Inferior parietal cortex (tissue), 1 donor: ENCODE measurements at regions not wholly inside any gene's neighbourhood (a gene's known extent, or its start where the extent isn't known, plus 50 kb on each side); places are given as distances from the start of the nearest gene placed in this dataset.
"Not testable (repeated sequence)": the region's sequence is repeated elsewhere in the genome, so short reads cannot be mapped to it uniquely, and the experiment has no call there.

ENCODE experiments used
- DNase-seq: peaks from one replicate; pipeline ENCODE4 v3.0.0-alpha.2; 2016; ENCODE audit errors: extremely low spot score

- no peak for DNase-seq
These were observed 255.1 kb upstream of the GK2 start for GRCh38 chr4:79663141-79663540.

DNA sequence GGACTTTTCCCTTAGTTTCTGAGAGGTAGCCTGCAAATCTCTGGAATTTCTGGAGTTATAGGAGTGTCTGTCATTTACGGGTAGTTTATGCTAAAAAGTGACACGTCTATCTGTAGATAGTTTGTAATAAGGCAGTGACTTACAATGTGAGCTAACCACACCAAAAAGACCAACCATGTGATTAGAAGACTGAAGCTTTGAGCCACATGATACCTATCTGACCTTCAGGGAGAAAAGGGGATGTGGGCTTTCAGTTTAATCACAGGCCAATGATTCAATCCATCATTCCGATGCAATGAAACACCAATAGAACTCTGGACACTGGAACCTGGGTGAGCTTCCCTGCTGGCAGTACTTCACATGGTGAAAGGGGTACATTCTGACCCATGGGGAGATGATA is 254.6 kb upstream of the GK2 start:
- no peak for DNase-seq

- no peak for DNase-seq
These were observed 253.2 kb upstream of the GK2 start for GRCh38 chr4:79661196-79661595.

GRCh38 chr4:79659308-79659870 is 251.4 kb upstream of the GK2 start:
- not testable (repeated sequence) for DNase-seq

- DNase-seq, result no peak
These were observed 249.4 kb upstream of the GK2 start for GRCh38 chr4:79657379-79657778.

DNA sequence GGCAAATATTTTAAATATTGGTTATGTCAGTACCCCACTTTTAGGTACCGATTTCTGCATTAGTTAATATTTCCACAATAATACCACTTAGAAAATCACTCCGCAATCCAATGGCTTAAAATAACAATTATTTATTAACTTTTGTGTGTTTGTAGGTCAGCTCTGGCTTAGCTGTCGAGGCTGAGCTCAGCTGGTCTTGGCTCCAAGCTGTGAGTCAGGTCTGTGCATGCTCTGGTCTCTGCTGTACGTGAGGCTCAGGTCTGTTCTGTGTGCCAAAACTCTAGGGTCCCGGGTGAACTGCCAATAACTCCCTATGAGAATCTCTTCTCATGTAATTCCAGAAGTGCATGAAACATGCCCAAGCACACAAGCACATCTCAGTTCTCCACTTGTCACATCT is 245.8 kb upstream of the GK2 start:
- no peak for DNase-seq

GRCh38 chr4:79652738-79653137 is 244.7 kb upstream of the GK2 start:
- DNase-seq, result no peak

DNA sequence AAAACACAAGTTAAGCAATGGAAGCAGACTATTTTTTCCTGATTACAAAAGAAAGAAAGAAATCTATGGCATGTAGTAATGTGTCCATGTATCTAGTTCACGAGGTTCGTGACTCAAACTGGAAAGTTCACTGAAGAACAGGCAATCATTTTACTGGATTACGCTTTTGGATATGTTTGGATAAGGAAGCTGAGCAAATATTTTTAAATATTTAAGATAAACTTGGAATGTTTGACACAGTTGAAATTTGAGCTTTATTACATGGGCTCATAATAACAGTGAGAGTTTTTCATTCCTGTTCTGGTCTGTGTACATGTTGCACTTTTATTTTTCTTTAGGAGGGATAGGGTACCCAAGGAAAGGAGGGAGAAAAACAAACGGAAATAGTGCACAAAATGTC is 244.2 kb upstream of the GK2 start:
- DNase-seq, result no peak

GRCh38 chr4:79651456-79651855 is 243.4 kb upstream of the GK2 start:
- no peak for DNase-seq

GRCh38 chr4:79650794-79651431 is 242.9 kb upstream of the GK2 start:
- no peak for DNase-seq

- DNase-seq, result no peak
These were observed 242.2 kb upstream of the GK2 start for GRCh38 chr4:79650217-79650616.

DNA sequence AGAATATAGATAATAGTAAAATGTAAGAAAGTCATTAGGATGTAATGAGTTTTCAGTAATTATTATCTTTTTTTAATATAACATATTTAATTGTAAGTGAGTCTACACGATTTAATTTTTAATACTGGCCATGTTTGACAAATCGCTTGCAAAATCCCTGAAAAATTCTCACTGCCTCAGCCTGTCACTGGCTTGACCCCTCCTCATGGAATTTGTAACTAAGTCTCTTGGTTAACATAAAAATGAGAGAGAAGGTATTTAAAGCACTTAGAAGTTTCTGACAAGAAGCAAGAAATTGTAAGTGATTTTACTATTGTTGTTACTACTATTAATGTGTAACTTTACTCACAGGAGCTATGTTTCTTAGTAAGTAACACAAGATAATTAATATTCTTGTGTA is 237.9 kb upstream of the GK2 start:
- DNase-seq, result no peak

DNA sequence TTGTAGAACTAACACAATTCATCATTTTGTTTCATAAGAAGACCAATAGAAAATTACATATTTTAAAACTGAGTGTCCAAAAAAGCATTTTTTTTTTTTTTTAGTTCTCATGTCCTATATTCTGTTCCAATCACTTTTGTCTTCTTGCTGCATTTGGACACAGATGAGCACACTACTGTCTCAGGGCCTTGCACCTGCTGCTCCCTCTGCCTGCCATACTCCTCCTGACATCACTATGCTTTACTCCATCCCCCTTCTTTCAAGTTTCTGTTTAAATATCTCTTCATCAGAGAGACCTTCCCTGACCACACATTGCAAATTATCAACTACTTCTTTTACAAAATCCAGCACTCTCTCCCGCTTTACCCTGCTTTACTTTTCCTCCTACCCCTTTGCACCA is 230.7 kb upstream of the GK2 start:
- no peak for DNase-seq

GRCh38 chr4:79636991-79637390 is 229.0 kb upstream of the GK2 start:
- DNase-seq, result no peak

GRCh38 chr4:79634111-79634510 is 226.1 kb upstream of the GK2 start:
- DNase-seq, result no peak

- no peak for DNase-seq
These were observed 224.1 kb upstream of the GK2 start for GRCh38 chr4:79632114-79632513.

DNA sequence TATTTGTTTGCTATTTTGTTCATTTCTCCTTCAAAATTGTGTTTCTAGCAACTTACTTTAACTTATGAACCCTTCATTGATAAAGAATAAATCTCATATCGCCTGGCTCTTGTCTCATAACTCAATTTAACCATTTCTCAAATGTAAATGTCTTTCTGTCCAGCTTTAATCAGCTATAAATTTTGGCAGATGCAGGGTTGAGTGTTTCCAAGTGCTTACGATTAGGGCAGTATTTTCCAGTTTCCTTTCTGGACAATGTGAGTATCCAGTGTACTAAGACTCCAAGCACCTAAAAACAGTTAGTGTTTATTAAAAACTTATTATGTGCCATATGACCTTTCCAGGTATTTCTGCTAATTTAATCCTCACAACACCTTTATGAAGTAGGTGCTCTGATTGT is 218.6 kb upstream of the GK2 start:
- no peak for DNase-seq

GRCh38 chr4:79626101-79626500 is 218.1 kb upstream of the GK2 start:
- no peak for DNase-seq

DNA sequence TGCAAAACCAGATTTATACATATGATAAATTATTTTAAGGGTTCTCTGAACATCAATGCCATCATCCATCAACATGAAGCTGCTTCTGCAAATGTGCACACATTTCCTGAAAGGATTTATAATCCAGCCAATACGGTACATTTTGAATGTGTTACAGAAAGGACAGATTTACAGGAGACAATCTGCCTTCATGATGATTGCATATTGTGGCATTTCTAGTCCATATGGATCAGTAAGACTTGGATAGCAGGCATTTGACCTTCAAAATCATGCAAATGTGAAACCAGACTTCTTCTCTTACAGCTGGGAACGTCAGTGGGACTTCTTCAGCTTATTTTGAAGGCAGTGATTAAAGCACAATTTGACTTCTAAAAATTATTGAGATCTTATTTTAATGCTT is 217.3 kb upstream of the GK2 start:
- no peak for DNase-seq

DNA sequence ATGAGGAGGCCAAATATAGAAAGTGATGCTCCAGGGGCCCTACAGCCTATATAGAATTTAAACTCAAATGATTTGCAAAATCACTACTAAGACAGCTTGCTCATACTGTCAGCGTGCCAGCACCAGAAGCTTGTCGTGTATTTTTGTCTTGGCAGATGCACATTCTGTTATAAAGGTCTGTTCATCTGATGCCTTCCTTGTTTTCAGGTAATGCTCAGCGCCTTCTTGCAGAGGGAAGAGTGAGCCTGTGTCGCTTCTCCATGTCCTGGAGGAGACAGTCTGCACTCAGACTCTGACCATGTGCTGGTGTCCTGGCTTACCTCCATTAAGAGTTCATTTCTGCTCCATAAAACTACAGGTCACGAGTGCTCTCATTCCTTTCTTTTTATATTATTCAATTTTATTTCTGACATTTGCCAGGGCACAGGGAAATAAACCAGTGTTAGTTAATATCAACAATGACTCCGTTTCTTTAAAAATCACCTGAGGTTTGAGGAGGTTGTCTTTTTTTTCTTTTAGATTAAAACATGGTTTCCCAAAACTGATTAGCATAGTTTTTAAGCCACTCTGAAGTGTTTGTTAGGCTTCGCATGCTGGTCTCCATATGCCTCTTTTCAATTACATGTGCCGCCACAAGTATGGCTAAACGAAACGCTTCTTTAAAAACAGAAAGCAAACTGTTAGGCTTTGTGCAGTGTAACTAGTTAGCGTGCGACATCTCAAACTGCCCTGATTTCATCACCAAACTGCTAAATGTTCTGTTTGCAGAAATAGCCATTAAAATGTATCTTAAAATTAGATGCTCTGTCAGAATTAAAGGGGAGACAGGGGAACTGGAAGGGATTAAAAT is 215.2 kb upstream of the GK2 start:
- DNase-seq, result peak; percentile 48

GRCh38 chr4:79621061-79621460 is 213.0 kb upstream of the GK2 start:
- no peak for DNase-seq

DNA sequence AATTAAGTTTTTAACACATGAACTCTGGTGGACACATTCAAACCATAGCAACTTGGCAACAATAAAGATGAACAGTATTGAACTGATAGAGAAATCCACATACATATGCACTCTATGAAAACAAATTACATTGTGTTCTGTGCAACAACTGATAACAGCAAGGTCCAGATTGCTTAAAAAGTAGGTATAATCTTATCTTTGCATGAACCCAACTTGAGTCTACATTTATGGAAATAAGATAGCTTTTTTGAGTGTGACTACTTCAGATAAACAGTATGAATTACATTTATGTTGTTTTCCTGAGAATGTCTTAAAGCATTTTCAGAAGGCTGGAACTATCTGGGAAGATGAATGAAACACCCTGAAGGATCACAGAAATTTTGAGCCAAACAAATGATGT is 212.6 kb upstream of the GK2 start:
- no peak for DNase-seq

DNA sequence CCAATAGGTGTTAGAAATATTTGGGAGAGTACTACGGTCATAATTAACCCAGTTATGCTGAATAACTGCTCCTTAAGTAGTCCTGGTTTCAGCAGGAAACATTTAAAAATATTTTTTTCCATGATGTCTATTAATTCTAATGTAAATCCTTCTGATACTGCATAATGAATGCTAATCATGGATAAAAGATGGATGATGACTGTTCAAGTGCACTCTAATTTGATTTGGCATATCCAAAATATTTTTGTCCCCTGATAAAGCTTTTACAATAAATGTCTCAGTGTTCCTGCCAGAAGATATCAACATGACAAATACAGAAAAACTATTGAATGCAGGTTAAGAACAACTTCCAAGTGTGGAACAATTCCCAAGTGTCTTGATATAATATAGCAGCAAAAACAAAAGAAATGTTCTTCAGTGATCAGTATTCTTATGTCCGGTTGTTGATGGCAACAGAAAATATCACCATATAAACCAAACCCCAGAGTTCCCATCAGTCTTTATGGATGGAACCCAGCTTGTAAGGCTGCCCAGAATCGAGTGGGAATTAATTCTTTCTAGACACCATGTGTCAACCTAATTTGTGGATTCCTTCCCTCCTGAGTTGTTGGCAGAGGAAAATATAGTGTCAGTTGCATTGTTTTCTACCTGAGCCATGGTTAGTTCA is 205.4 kb upstream of the GK2 start:
- DNase-seq, result no peak
